ENCODE measurements at regions not wholly inside any gene's neighbourhood (a gene's known extent, or its start where the extent isn't known, plus 50 kb on each side); places are given as distances from the start of the nearest gene placed in this dataset.

DNA sequence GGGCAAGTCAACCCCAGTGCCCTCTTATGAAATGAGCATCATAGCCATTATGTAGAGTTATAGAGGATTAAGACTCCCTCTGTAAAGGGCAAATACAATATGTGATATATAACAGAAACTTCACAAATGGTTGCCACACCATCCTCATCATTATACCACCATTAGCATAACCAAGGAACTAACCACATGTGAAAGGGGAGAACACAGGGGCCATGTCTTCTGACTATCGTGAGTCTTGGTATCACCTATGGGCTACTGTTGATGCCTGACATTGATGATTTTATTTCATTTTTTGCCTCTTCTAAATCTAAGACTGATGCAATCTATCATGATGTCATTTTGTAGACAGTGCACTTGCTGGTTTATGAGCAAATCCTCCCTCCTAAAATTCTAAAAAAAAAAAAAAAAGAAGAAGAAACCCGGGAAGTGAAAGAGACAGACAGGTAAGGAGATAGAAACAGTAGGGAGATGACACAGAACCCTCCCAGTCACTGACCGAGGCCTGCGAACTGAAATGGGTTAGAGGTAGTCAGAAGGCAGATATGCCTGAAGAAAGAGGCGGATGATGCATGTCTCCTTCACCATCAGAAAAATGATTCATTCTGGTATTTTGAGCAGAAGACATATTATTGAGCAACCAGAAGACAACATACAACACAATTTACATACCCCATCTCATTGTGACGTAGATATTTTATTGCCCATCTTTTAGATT is 266.0 kb downstream of the DMAC1 start:
- TF ChIP-seq, protein P1, sequence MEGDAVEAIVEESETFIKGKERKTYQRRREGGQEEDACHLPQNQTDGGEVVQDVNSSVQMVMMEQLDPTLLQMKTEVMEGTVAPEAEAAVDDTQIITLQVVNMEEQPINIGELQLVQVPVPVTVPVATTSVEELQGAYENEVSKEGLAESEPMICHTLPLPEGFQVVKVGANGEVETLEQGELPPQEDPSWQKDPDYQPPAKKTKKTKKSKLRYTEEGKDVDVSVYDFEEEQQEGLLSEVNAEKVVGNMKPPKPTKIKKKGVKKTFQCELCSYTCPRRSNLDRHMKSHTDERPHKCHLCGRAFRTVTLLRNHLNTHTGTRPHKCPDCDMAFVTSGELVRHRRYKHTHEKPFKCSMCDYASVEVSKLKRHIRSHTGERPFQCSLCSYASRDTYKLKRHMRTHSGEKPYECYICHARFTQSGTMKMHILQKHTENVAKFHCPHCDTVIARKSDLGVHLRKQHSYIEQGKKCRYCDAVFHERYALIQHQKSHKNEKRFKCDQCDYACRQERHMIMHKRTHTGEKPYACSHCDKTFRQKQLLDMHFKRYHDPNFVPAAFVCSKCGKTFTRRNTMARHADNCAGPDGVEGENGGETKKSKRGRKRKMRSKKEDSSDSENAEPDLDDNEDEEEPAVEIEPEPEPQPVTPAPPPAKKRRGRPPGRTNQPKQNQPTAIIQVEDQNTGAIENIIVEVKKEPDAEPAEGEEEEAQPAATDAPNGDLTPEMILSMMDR (IDR thresholded peaks at IDR 0.05) = no peak
- TF ChIP-seq POLR2A (IDR thresholded peaks at IDR 0.05) = no peak

Measured in right lobe of liver (tissue), 4 donors.